ENCODE measurements at regions not wholly inside any gene's neighbourhood (a gene's known extent, or its start where the extent isn't known, plus 50 kb on each side); places are given as distances from the start of the nearest gene placed in this dataset.

DNA sequence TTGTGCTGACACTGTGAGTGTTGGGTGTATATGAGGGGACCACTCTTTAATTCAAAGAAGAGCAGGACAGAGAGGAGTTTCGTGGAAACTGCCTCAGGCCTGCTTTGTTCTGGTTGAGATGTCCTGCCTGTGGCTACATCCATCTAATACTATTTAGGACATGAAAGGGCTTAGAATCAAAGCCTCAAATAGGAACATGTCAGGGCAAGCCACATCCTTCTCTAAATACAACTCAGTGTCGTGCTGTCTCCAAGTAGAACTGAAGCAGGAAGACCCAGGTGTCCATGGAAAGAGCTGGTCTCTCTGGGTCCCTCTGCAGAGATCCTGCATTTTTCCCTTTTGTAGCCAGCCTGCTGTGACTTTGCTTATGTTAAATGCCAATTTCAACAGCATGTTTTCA lies 156.2 kb upstream of the UMPS start:
- in situ Hi-C loops (cut with MboI; ENCODE audit: low pct_unique_long_range_greater_than_20kb, low sequenced_read_pairs, unreplicated experiment) = no loop called here
- TF ChIP-seq CTCF (IDR thresholded peaks at IDR 0.05; ENCODE audit: extremely low read depth, insufficient read depth, missing control alignments) = no peak
- DNase-seq (ENCODE audit: low spot score) = no peak

- in situ Hi-C loops (cut with MboI; ENCODE audit: low pct_unique_long_range_greater_than_20kb, low sequenced_read_pairs, unreplicated experiment) = no loop called here
- DNase-seq (ENCODE audit: low spot score) = no peak
- no peak for TF ChIP-seq CTCF (IDR thresholded peaks at IDR 0.05; ENCODE audit: extremely low read depth, insufficient read depth, missing control alignments)
Observed at GRCh38 chr3:124576565-124577493, 153.4 kb upstream of the UMPS start.

GRCh38 chr3:124577494-124578167 lies 152.6 kb upstream of the UMPS start:
- no peak for TF ChIP-seq CTCF (IDR thresholded peaks at IDR 0.05; ENCODE audit: extremely low read depth, insufficient read depth, missing control alignments)
- in situ Hi-C loops (cut with MboI; ENCODE audit: low pct_unique_long_range_greater_than_20kb, low sequenced_read_pairs, unreplicated experiment) = no loop called here
- peak; percentile 49 for DNase-seq (ENCODE audit: low spot score)

- no peak for DNase-seq (ENCODE audit: low spot score)
- in situ Hi-C loops (cut with MboI; ENCODE audit: low pct_unique_long_range_greater_than_20kb, low sequenced_read_pairs, unreplicated experiment) = no loop called here
- no peak for TF ChIP-seq CTCF (IDR thresholded peaks at IDR 0.05; ENCODE audit: extremely low read depth, insufficient read depth, missing control alignments)
Observed at GRCh38 chr3:124579641-124580040, 150.6 kb upstream of the UMPS start.

DNA sequence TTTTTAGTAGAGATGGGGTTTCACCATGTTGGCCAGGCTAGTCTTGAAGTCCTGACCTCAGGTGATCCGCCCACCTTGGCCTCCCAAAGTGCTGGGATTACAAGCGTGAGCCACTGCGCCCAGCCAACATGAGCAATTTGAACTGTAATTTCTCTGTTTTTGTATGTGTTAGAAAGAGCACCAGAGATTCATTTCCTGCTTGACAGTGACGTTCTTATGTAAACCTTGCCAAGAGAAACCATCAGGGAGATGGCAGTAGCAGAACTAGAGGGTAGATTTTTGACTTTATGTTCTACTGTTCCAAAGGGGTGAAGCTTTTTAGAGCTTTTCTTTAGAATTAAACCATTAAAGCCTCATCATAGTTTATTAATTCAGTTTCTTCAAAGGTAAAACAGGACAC lies 148.1 kb upstream of the UMPS start:
- in situ Hi-C loops (cut with MboI; ENCODE audit: low pct_unique_long_range_greater_than_20kb, low sequenced_read_pairs, unreplicated experiment) = no loop called here
- no peak for TF ChIP-seq CTCF (IDR thresholded peaks at IDR 0.05; ENCODE audit: extremely low read depth, insufficient read depth, missing control alignments)
- no peak for DNase-seq (ENCODE audit: low spot score)

DNA sequence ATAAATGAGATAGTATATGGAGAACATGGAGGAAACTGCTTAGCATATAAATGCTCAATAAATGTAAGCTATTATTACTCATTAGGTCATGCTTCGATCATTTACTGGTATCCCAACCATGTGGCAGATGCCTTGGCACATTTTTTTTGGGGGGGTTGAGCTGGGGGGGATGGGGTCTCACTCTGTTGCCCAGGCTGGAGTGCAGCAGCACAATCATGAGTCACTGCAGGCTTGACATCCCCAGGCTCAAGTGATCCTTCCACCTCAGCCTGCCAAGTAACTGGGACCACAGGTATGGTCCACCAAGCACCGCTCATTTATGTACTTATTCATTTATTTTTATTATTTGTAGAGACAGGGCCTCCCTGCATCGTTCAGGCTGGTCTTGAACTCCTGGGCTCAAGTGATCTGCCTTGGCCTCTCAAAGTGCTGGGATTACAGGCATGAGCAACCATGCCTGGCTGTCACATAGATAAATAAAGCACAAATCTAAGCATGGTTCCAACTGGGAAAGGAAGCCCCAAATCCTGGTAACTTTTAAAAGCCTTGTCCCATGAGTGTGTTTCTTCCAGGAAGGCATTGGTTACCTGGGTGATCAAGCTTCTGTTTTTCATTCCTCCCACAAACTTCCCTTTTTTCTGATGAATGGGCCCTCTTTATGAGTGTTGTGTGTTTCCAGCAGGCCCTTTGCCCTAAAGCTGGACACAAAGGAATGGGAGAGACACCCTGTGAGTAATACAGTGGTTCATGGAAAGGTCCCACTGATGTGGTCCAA lies 147.4 kb upstream of the UMPS start:
- in situ Hi-C loops (cut with MboI; ENCODE audit: low pct_unique_long_range_greater_than_20kb, low sequenced_read_pairs, unreplicated experiment) = no loop called here
- no peak for TF ChIP-seq CTCF (IDR thresholded peaks at IDR 0.05; ENCODE audit: extremely low read depth, insufficient read depth, missing control alignments)

More for the DNA sequence above, 147.4 kb upstream of the UMPS start:
- no peak for DNase-seq (ENCODE audit: low spot score)
